ENCODE measurements at regions not wholly inside any gene's neighbourhood (a gene's known extent, or its start where the extent isn't known, plus 50 kb on each side); places are given as distances from the start of the nearest gene placed in this dataset.

DNA sequence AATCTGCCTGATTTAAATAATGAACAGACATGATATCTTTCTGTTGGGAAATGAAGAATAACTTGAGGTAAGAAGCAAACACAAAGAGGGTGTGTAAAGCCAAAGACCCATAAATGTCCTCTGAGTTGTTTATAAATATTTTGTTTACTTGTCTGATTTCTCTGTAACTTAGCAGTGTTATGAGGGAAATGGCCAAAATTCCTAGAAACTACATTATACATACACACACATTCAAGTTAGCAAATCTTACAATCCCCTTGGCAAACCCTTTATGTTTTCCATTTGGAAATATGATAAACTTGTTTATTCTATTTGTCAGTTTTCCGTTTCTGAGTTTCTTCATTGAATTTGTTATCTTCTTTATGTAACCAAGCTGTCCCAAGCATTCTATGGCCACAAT, 81.4 kb upstream of the TCF21 start:
- H3K27me3 ChIP-seq (ENCODE audit: control insufficient read depth in 4 of 4, insufficient read depth in 4 of 4, low read length in 3 of 4) = no peaks in the 10 kb centered on the region
- 38% methylated on average over 1 of the region's 1 CpG for WGBS
- no peak for DNase-seq (ENCODE audit: low spot score)
- no peaks in the 10 kb centered on the region for H3K9me3 ChIP-seq (ENCODE audit: control insufficient read depth in 4 of 4, low read length in 3 of 4)
- no peak overlapping the region for H3K4me3 ChIP-seq (ENCODE audit: low read depth in 1 of 3, low read length in 3 of 3)
- H3K27ac ChIP-seq (ENCODE audit: low read depth in 1 of 2, low read length in 2 of 2) = no peak overlapping the region
- no peak overlapping the region for H3K9ac ChIP-seq (ENCODE audit: low read depth in 1 of 2, low read length in 2 of 2)
- no peak for TF ChIP-seq FOXA1 (IDR thresholded peaks at IDR 0.05)
- no peak for TF ChIP-seq FOXA2 (IDR thresholded peaks at IDR 0.05)
- no peak for TF ChIP-seq RAD21 (IDR thresholded peaks at IDR 0.05)
- no peak for TF ChIP-seq YY1 (IDR thresholded peaks at IDR 0.05)
- no peak for TF ChIP-seq SP1 (IDR thresholded peaks at IDR 0.05)
- no peak for TF ChIP-seq JUND (IDR thresholded peaks at IDR 0.05)
- no peak for TF ChIP-seq EGR1 (IDR thresholded peaks at IDR 0.05; ENCODE audit: low read depth in 2 of 2)
- no peak for TF ChIP-seq REST (IDR thresholded peaks at IDR 0.05)
- TF ChIP-seq TAF1 (conservative IDR thresholded peaks at IDR 0.05) = no peak
- TF ChIP-seq HNF4A (conservative IDR thresholded peaks at IDR 0.05) = no peak
- TF ChIP-seq HNF4G (IDR thresholded peaks at IDR 0.05) = no peak
- TF ChIP-seq, protein P1, sequence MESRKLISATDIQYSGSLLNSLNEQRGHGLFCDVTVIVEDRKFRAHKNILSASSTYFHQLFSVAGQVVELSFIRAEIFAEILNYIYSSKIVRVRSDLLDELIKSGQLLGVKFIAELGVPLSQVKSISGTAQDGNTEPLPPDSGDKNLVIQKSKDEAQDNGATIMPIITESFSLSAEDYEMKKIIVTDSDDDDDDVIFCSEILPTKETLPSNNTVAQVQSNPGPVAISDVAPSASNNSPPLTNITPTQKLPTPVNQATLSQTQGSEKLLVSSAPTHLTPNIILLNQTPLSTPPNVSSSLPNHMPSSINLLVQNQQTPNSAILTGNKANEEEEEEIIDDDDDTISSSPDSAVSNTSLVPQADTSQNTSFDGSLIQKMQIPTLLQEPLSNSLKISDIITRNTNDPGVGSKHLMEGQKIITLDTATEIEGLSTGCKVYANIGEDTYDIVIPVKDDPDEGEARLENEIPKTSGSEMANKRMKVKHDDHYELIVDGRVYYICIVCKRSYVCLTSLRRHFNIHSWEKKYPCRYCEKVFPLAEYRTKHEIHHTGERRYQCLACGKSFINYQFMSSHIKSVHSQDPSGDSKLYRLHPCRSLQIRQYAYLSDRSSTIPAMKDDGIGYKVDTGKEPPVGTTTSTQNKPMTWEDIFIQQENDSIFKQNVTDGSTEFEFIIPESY (IDR thresholded peaks at IDR 0.05) = no peak
- TF ChIP-seq, protein P2, sequence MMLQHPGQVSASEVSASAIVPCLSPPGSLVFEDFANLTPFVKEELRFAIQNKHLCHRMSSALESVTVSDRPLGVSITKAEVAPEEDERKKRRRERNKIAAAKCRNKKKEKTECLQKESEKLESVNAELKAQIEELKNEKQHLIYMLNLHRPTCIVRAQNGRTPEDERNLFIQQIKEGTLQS (IDR thresholded peaks at IDR 0.05) = no peak
- H3K36me3 ChIP-seq (ENCODE audit: control insufficient read depth in 4 of 4, insufficient read depth in 3 of 4, low read depth in 1 of 4, low read length in 3 of 4) = no peaks in the 10 kb centered on the region
- peaks cover 0 to 3% (median 0%) of the 10 kb centered on the region in 4 donors for H3K4me1 ChIP-seq (ENCODE audit: control insufficient read depth in 4 of 4, insufficient read depth in 4 of 4, low read length in 3 of 4)

GRCh38 chr6:133809406-133809805, 79.5 kb upstream of the TCF21 start:
- H3K27ac ChIP-seq (ENCODE audit: low read depth in 1 of 2, low read length in 2 of 2) = no peak overlapping the region
- no peak for DNase-seq (ENCODE audit: low spot score)

More at GRCh38 chr6:133809406-133809805, 79.5 kb upstream of the TCF21 start:
- Histone ChIP-seq H3K27me3 (ENCODE audit: control insufficient read depth in 4 of 4, insufficient read depth in 4 of 4, low read length in 3 of 4) (no peaks in the 10 kb centered on the region), H3K4me1 (ENCODE audit: control insufficient read depth in 4 of 4, insufficient read depth in 4 of 4, low read length in 3 of 4) (peaks cover 0 to 3% (median 0%) of the 10 kb centered on the region in 4 donors), H3K9me3 (ENCODE audit: control insufficient read depth in 4 of 4, low read length in 3 of 4) (no peaks in the 10 kb centered on the region), H3K36me3 (ENCODE audit: control insufficient read depth in 4 of 4, insufficient read depth in 3 of 4, low read depth in 1 of 4, low read length in 3 of 4) (no peaks in the 10 kb centered on the region), H3K4me3 (ENCODE audit: low read depth in 1 of 3, low read length in 3 of 3) (no peak overlapping the region), H3K9ac (ENCODE audit: low read depth in 1 of 2, low read length in 2 of 2) (no peak overlapping the region)
- TF ChIP-seq HNF4A (conservative IDR thresholded peaks at IDR 0.05) = no peak
- no peak for TF ChIP-seq GABPA (IDR thresholded peaks at IDR 0.05 in 1 of 2, conservative IDR thresholded peaks at IDR 0.05 in 1 of 2)
- no peak for TF ChIP-seq HNF4G (IDR thresholded peaks at IDR 0.05)
- TF ChIP-seq, protein P3, sequence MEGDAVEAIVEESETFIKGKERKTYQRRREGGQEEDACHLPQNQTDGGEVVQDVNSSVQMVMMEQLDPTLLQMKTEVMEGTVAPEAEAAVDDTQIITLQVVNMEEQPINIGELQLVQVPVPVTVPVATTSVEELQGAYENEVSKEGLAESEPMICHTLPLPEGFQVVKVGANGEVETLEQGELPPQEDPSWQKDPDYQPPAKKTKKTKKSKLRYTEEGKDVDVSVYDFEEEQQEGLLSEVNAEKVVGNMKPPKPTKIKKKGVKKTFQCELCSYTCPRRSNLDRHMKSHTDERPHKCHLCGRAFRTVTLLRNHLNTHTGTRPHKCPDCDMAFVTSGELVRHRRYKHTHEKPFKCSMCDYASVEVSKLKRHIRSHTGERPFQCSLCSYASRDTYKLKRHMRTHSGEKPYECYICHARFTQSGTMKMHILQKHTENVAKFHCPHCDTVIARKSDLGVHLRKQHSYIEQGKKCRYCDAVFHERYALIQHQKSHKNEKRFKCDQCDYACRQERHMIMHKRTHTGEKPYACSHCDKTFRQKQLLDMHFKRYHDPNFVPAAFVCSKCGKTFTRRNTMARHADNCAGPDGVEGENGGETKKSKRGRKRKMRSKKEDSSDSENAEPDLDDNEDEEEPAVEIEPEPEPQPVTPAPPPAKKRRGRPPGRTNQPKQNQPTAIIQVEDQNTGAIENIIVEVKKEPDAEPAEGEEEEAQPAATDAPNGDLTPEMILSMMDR (IDR thresholded peaks at IDR 0.05; ENCODE audit: low read depth, low read length, missing input control) = no peak
- no peak for TF ChIP-seq EGR1 (IDR thresholded peaks at IDR 0.05; ENCODE audit: low read depth in 2 of 2)
- no peak for TF ChIP-seq YY1 (IDR thresholded peaks at IDR 0.05)
- TF ChIP-seq, protein P1 (IDR thresholded peaks at IDR 0.05) = no peak
- TF ChIP-seq FOXA1 (IDR thresholded peaks at IDR 0.05) = no peak
- 79% methylated on average over 1 of the region's 1 CpG for WGBS
